Panc1 (cell line): ENCODE measurements at regions not wholly inside any gene's neighbourhood (a gene's known extent, or its start where the extent isn't known, plus 50 kb on each side); places are given as distances from the start of the nearest gene placed in this dataset.

Experiments
- ATAC-seq: fragments of 200-7000 bp; cut with Tn5 transposase; 2 replicates; pipeline ENCODE4 v1.9.1; 2020; ENCODE audit warnings: mild to moderate bottlenecking, moderate library complexity
- BruUV-seq: library from RNA; stranded (reverse); fragments of 400-500 nt; replicated peaks from 2 replicates; lab custom pipeline; 2021; lab: Mats Ljungman, UMichigan
- CTCF ChIA-PET: fragments of 300-600 bp; sonication (Branson Sonifier 250); formaldehyde crosslinking; loops from one replicate; lab custom pipeline; 2022; ENCODE audit warnings: antibody characterized with exemption; lab: Charles Lee
- POLR2A ChIA-PET: fragments of 300-600 bp; sonication (Branson Sonifier 250); formaldehyde crosslinking; loops from one replicate; lab custom pipeline; 2022; ENCODE audit warnings: antibody characterized with exemption; lab: Charles Lee
- DNase-seq: peaks from one replicate; pipeline ENCODE4 v3.0.0-alpha.2; 2010; ENCODE audit warnings: low read depth, low spot score
- H3K27ac ChIP-seq: 2 replicates; pipeline ENCODE4 v1.5.1; 2011; ENCODE audit warnings: mild to moderate bottlenecking, low read length, inconsistent platforms
- H3K27me3 ChIP-seq: fragments of 200-500 bp; sonication (Bioruptor generic); 2 replicates; pipeline ENCODE4 v1.6.0; 2014; ENCODE audit warnings: low read length, inconsistent platforms; ENCODE audit not compliant: control insufficient read depth, insufficient read depth
- H3K36me3 ChIP-seq: fragments of 200-500 bp; sonication (Bioruptor generic); 2 replicates; pipeline ENCODE4 v1.5.1; 2014; ENCODE audit warnings: inconsistent platforms, mild to moderate bottlenecking, low read length, moderate library complexity; ENCODE audit not compliant: control insufficient read depth, insufficient read depth
- H3K4me1 ChIP-seq: 2 replicates; pipeline ENCODE4 v1.5.1; 2011; ENCODE audit warnings: inconsistent platforms, mild to moderate bottlenecking, low read length, moderate library complexity; ENCODE audit not compliant: control insufficient read depth, insufficient read depth
- H3K4me3 ChIP-seq, 2 experiments: 2 replicates each; pipeline ENCODE4 v1.5.1; 2011 to 2012; ENCODE audit warnings: low read depth in 2 of 2, low read length in 2 of 2, mild to moderate bottlenecking in 2 of 2, inconsistent platforms in 1 of 2, moderate library complexity in 1 of 2
- H3K9me3 ChIP-seq: fragments of 200-500 bp; sonication (Bioruptor generic); 2 replicates; pipeline ENCODE4 v1.5.1; 2014; ENCODE audit warnings: low read depth, mild to moderate bottlenecking, inconsistent platforms, low read length, moderate library complexity; ENCODE audit not compliant: control insufficient read depth, insufficient read depth
- CTCF ChIP-seq: fragments of 450-650 bp; IDR thresholded peaks from 2 replicates; pipeline ENCODE4 v1.5.1; 2017; ENCODE audit warnings: mild to moderate bottlenecking
- POLR2AphosphoS5 ChIP-seq: IDR thresholded peaks from 2 replicates; pipeline ENCODE4 v1.6.1; 2012; ENCODE audit warnings: mild to moderate bottlenecking, low read depth, low read length, moderate library complexity
- REST ChIP-seq, 2 experiments: IDR thresholded peaks; 2 replicates each; pipeline ENCODE4 v1.6.1; 2011 to 2012; ENCODE audit warnings: low read depth in 2 of 2, control low read depth in 1 of 2, low read length in 1 of 2, mild to moderate bottlenecking in 1 of 2, moderate library complexity in 1 of 2; ENCODE audit not compliant: insufficient read depth in 1 of 2
- SIN3A ChIP-seq: IDR thresholded peaks from 2 replicates; pipeline ENCODE4 v1.6.1; 2012; ENCODE audit warnings: low read depth, mild to moderate bottlenecking, low read length, moderate library complexity, borderline replicate concordance; ENCODE audit not compliant: insufficient read depth
- TCF7L2 ChIP-seq: IDR thresholded peaks from 2 replicates; pipeline ENCODE4 v1.6.1; 2011; ENCODE audit warnings: mild to moderate bottlenecking, low read depth, low read length, inconsistent platforms
- in situ Hi-C: cut with HindIII; loops from 2 replicates; pipeline ENCODE4 v1.10.0; 2016; ENCODE audit warnings: low sequenced_read_pairs, low pct_unique_long_range_greater_than_20kb
- intact Hi-C: fragments of 100-400 bp; cut with micrococcal nuclease; formaldehyde crosslinking; loops from one replicate; pipeline ENCODE4 v1.10.0; 2022; ENCODE audit not compliant: unreplicated experiment

GRCh38 chr13:40275636-40276035, 390.8 kb downstream of the FOXO1 start:
- no peaks in the 10 kb centered on the region; the same call in 1 of the 2 replicates for H3K4me1 ChIP-seq
- no peak for TF ChIP-seq REST (IDR thresholded peaks at IDR 0.05; ENCODE audit: insufficient read depth in 1 of 2, low read depth in 2 of 2, low read length in 1 of 2)
- no peak for TF ChIP-seq POLR2AphosphoS5
- no peak for TF ChIP-seq CTCF
- TF ChIP-seq SIN3A, result no peak
- TF ChIP-seq TCF7L2, result no peak
- DNase-seq (no peak), ATAC-seq (no peak)
- in situ Hi-C loops, result no loop called here
- CTCF ChIA-PET, result no interaction called here
- POLR2A ChIA-PET, result no interaction called here
- no peak overlapping the region for H3K27ac ChIP-seq
- no peak overlapping the region for H3K4me3 ChIP-seq
- H3K9me3 ChIP-seq, result no peaks in the 10 kb centered on the region
- no TSS peak for BruUV-seq
- H3K36me3 ChIP-seq, result no peaks in the 10 kb centered on the region
- intact Hi-C loops, result no loop called here
- no peaks in the 10 kb centered on the region for H3K27me3 ChIP-seq

DNA sequence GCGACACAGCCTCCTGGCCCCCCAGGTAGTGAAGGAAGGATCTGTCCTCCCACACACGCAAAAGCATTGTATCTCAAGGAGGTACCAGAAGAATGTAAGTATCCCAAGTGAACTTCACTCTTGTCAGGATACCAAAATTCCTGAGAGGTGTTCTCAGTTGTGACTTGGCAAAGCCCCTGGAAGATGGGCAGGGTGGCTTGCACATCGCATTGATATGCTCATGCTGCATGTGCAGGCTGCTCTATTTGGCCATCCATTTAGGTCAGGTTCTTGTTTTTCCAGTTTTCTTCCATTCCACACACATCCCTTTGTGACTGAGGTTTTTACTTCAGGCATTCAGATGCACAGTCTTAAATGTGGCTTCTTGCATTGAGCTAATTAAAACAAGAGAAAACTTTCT, 382.8 kb downstream of the FOXO1 start:
- ATAC-seq (no peak), DNase-seq (no peak)
- ChIA-PET CTCF (no interaction called here), POLR2A (no interaction called here)
- intact Hi-C loops, result no loop called here
- Histone ChIP-seq H3K9me3 (no peaks in the 10 kb centered on the region), H3K4me3 (no peak overlapping the region), H3K36me3 (no peaks in the 10 kb centered on the region), H3K27me3 (no peaks in the 10 kb centered on the region), H3K27ac (no peak overlapping the region), H3K4me1 (no peaks in the 10 kb centered on the region)
- in situ Hi-C loops, result no loop called here
- BruUV-seq, result no TSS peak
- TF ChIP-seq REST (IDR thresholded peaks at IDR 0.05; ENCODE audit: insufficient read depth in 1 of 2, low read depth in 2 of 2, low read length in 1 of 2) (no peak), SIN3A (no peak), POLR2AphosphoS5 (no peak), CTCF (no peak), TCF7L2 (no peak)
